WTC11 (cell line): ENCODE measurements at regions not wholly inside any gene's neighbourhood (a gene's known extent, or its start where the extent isn't known, plus 50 kb on each side); places are given as distances from the start of the nearest gene placed in this dataset.

ENCODE experiments used
- ATAC-seq: fragments of 200-7000 bp; cut with Tn5 transposase; 2 replicates; pipeline ENCODE4 v1.10.0; 2021; ENCODE audit warnings: mild to moderate bottlenecking, moderate library complexity
- CTCF ChIA-PET: fragments of 300-600 bp; sonication (Branson Sonifier 250); formaldehyde crosslinking; loops from one replicate; lab custom pipeline; 2021; ENCODE audit warnings: antibody characterized with exemption; lab: Charles Lee
- POLR2A ChIA-PET: fragments of 350-600 bp; sonication (Branson Sonifier 250); formaldehyde crosslinking; loops from one replicate; lab custom pipeline; 2021; ENCODE audit warnings: antibody characterized with exemption; lab: Charles Lee
- DNase-seq: peaks from one replicate; pipeline ENCODE4 v3.0.0; 2021; ENCODE audit warnings: low spot score
- H3K27ac Mint-ChIP-seq: 2 replicates; pipeline ENCODE4 v1.8.0; 2021; ENCODE audit warnings: mixed read lengths
- H3K27me3 Mint-ChIP-seq: 2 replicates; pipeline ENCODE4 v1.8.0; 2021; ENCODE audit warnings: low read depth, mild to moderate bottlenecking, moderate library complexity, mixed read lengths
- H3K36me3 Mint-ChIP-seq: 2 replicates; pipeline ENCODE4 v1.8.0; 2021; ENCODE audit warnings: mixed read lengths
- H3K4me1 Mint-ChIP-seq: 2 replicates; pipeline ENCODE4 v1.8.0; 2022; ENCODE audit warnings: mixed read lengths
- H3K4me3 Mint-ChIP-seq: 2 replicates; pipeline ENCODE4 v1.8.0; 2021; ENCODE audit warnings: mild to moderate bottlenecking, moderate library complexity, mixed read lengths
- H3K9me3 Mint-ChIP-seq: 2 replicates; pipeline ENCODE4 v1.8.0; 2021; ENCODE audit warnings: mixed read lengths
- CDX4 ChIP-seq: fragments of 250-450 bp; sonication (Bioruptor Pico); IDR thresholded peaks from 2 replicates; pipeline ENCODE4 v1.9.0; 2021; ENCODE audit warnings: moderate library complexity, mild to moderate bottlenecking, inconsistent platforms, borderline replicate concordance
- CREM ChIP-seq: sonication (generic); formaldehyde crosslinking; IDR thresholded peaks from 2 replicates; pipeline ENCODE4 v1.8.1; 2022; ENCODE audit warnings: mild to moderate bottlenecking, missing genetic modification reagents, moderate library complexity
- ELF4 ChIP-seq: sonication (generic); formaldehyde crosslinking; IDR thresholded peaks from 2 replicates; pipeline ENCODE4 v1.8.1; 2022; ENCODE audit warnings: low read depth, mild to moderate bottlenecking, moderate library complexity, missing genetic modification reagents
- GABPB1 ChIP-seq: sonication (generic); formaldehyde crosslinking; IDR thresholded peaks from 2 replicates; pipeline ENCODE4 v1.8.1; 2023; ENCODE audit warnings: mild to moderate bottlenecking, missing genetic modification reagents
- GRHL2 ChIP-seq: fragments of 250-450 bp; sonication (Bioruptor Pico); IDR thresholded peaks from 2 replicates; pipeline ENCODE4 v1.8.0; 2022; ENCODE audit warnings: mild to moderate bottlenecking, moderate library complexity; ENCODE audit not compliant: insufficient replicate concordance, severe bottlenecking
- GTF2I ChIP-seq: fragments of 250-450 bp; sonication (Bioruptor Pico); conservative IDR thresholded peaks from 2 replicates; pipeline ENCODE4 v1.4.0; 2021; ENCODE audit warnings: mild to moderate bottlenecking
- HMGXB4 ChIP-seq: sonication (generic); formaldehyde crosslinking; IDR thresholded peaks from 2 replicates; pipeline ENCODE4 v1.8.1; 2023; ENCODE audit warnings: mild to moderate bottlenecking, moderate library complexity, missing genetic modification reagents
- MYBL2 ChIP-seq: sonication (generic); formaldehyde crosslinking; IDR thresholded peaks from 2 replicates; pipeline ENCODE4 v1.8.1; 2023; ENCODE audit warnings: mild to moderate bottlenecking, moderate library complexity, missing genetic modification reagents
- NFYB ChIP-seq: sonication (generic); formaldehyde crosslinking; conservative IDR thresholded peaks from 2 replicates; pipeline ENCODE4 v1.8.0; 2022; ENCODE audit warnings: low read depth, missing genetic modification reagents
- NR3C1 ChIP-seq: sonication (generic); formaldehyde crosslinking; conservative IDR thresholded peaks from 2 replicates; pipeline ENCODE4 v1.8.1; 2023; ENCODE audit warnings: low read depth, mild to moderate bottlenecking, missing genetic modification reagents
- TEAD1 ChIP-seq: sonication (generic); formaldehyde crosslinking; IDR thresholded peaks from 2 replicates; pipeline ENCODE4 v1.8.0; 2022; ENCODE audit warnings: mild to moderate bottlenecking, missing genetic modification reagents
- TEAD4 ChIP-seq: sonication (generic); formaldehyde crosslinking; IDR thresholded peaks from 2 replicates; pipeline ENCODE4 v1.8.0; 2022; ENCODE audit warnings: mild to moderate bottlenecking, missing genetic modification reagents
- TP53 ChIP-seq: sonication (generic); formaldehyde crosslinking; IDR thresholded peaks from 2 replicates; pipeline ENCODE4 v1.8.1; 2023; ENCODE audit warnings: mild to moderate bottlenecking, missing genetic modification reagents
- ZBTB21 ChIP-seq: sonication (generic); formaldehyde crosslinking; IDR thresholded peaks from 2 replicates; pipeline ENCODE4 v1.8.1; 2023; ENCODE audit warnings: mild to moderate bottlenecking, missing genetic modification reagents, borderline replicate concordance
- ZNF138 ChIP-seq: sonication (generic); formaldehyde crosslinking; conservative IDR thresholded peaks from 2 replicates; pipeline ENCODE4 v1.8.1; 2022; ENCODE audit warnings: mild to moderate bottlenecking, moderate library complexity, missing genetic modification reagents
- ZNF671 ChIP-seq: fragments of 250-450 bp; sonication (Bioruptor Pico); IDR thresholded peaks from 2 replicates; pipeline ENCODE4 v1.8.0; 2021; ENCODE audit warnings: mild to moderate bottlenecking
- TF ChIP-seq, protein P1 (sequence below): sonication (generic); formaldehyde crosslinking; IDR thresholded peaks from 2 replicates; pipeline ENCODE4 v1.8.1; 2022; ENCODE audit warnings: low read depth, mild to moderate bottlenecking, moderate library complexity, missing genetic modification reagents, borderline replicate concordance
- TF ChIP-seq, protein P2 (sequence below): sonication (generic); formaldehyde crosslinking; IDR thresholded peaks from 2 replicates; pipeline ENCODE4 v1.8.1; 2022; ENCODE audit warnings: mild to moderate bottlenecking, moderate library complexity, missing genetic modification reagents
- TF ChIP-seq, protein P3 (sequence below): sonication (generic); formaldehyde crosslinking; IDR thresholded peaks from 2 replicates; pipeline ENCODE4 v1.8.1; 2022; ENCODE audit warnings: low read depth, missing genetic modification reagents, borderline replicate concordance
- TF ChIP-seq, protein P4 (sequence below): sonication (generic); formaldehyde crosslinking; conservative IDR thresholded peaks from 2 replicates; pipeline ENCODE4 v1.8.1; 2023; ENCODE audit warnings: mild to moderate bottlenecking, low read depth, missing genetic modification reagents, moderate library complexity

- no peak overlapping the region for H3K27ac Mint-ChIP-seq
- POLR2A ChIA-PET = no interaction called here
- H3K4me1 Mint-ChIP-seq = peaks cover 18% of the 10 kb centered on the region
- H3K27me3 Mint-ChIP-seq = peaks cover 37% of the 10 kb centered on the region
- no peak for TF ChIP-seq ZNF138
- TF ChIP-seq, protein P1, sequence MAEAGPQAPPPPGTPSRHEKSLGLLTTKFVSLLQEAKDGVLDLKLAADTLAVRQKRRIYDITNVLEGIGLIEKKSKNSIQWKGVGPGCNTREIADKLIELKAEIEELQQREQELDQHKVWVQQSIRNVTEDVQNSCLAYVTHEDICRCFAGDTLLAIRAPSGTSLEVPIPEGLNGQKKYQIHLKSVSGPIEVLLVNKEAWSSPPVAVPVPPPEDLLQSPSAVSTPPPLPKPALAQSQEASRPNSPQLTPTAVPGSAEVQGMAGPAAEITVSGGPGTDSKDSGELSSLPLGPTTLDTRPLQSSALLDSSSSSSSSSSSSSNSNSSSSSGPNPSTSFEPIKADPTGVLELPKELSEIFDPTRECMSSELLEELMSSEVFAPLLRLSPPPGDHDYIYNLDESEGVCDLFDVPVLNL (CRISPR knock-in tag) = no peak
- TF ChIP-seq, all 79 proteins: peak for 0
- H3K36me3 Mint-ChIP-seq = no peaks in the 10 kb centered on the region
- no peaks in the 10 kb centered on the region for H3K9me3 Mint-ChIP-seq
- DNase-seq (no peak), ATAC-seq (no peak)
- CTCF ChIA-PET = interaction anchor here (0.9 to 2.4 kb wide), 2 partner anchors 281 to 633 kb away, joined by 3 to 10 read pairs; no protein-coding TSS in a partner anchor
- no peak overlapping the region for H3K4me3 Mint-ChIP-seq
These were observed 301.8 kb upstream of the NFE2L3 start for GRCh38 chr7:25850216-25850615.

- no peak overlapping the region for H3K27ac Mint-ChIP-seq
- no peak overlapping the region for H3K4me3 Mint-ChIP-seq
- ATAC-seq (no peak), DNase-seq (no peak)
- TF ChIP-seq GABPB1 (CRISPR knock-in tag) (no peak), TEAD4 (CRISPR knock-in tag) (no peak), ZNF671 (CRISPR knock-in tag) (no peak), TP53 (CRISPR knock-in tag) (no peak), NR3C1 (no peak), TEAD1 (CRISPR knock-in tag) (no peak), GRHL2 (CRISPR knock-in tag) (no peak)
- TF ChIP-seq, protein P2, sequence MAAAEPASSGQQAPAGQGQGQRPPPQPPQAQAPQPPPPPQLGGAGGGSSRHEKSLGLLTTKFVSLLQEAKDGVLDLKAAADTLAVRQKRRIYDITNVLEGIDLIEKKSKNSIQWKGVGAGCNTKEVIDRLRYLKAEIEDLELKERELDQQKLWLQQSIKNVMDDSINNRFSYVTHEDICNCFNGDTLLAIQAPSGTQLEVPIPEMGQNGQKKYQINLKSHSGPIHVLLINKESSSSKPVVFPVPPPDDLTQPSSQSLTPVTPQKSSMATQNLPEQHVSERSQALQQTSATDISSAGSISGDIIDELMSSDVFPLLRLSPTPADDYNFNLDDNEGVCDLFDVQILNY = no peak
- TF ChIP-seq, protein P3, sequence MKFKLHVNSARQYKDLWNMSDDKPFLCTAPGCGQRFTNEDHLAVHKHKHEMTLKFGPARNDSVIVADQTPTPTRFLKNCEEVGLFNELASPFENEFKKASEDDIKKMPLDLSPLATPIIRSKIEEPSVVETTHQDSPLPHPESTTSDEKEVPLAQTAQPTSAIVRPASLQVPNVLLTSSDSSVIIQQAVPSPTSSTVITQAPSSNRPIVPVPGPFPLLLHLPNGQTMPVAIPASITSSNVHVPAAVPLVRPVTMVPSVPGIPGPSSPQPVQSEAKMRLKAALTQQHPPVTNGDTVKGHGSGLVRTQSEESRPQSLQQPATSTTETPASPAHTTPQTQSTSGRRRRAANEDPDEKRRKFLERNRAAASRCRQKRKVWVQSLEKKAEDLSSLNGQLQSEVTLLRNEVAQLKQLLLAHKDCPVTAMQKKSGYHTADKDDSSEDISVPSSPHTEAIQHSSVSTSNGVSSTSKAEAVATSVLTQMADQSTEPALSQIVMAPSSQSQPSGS = no peak
- H3K4me1 Mint-ChIP-seq = peaks cover 18% of the 10 kb centered on the region
- no peaks in the 10 kb centered on the region for H3K36me3 Mint-ChIP-seq
- ChIA-PET POLR2A (no interaction called here), CTCF (interaction anchor here (0.5 to 2.7 kb wide), 28 partner anchors 8 to 592 kb away, joined by 3 to 74 read pairs (median 6); no protein-coding TSS in a partner anchor)
- peaks cover 37% of the 10 kb centered on the region for H3K27me3 Mint-ChIP-seq
- no peaks in the 10 kb centered on the region for H3K9me3 Mint-ChIP-seq
These were observed 301.3 kb upstream of the NFE2L3 start for GRCh38 chr7:25850735-25851134.

- peak; percentile 62 for ATAC-seq
- ChIA-PET CTCF (interaction anchor here (0.5 to 2.7 kb wide), 45 partner anchors 8 to 671 kb away, joined by 3 to 74 read pairs (median 4); no protein-coding TSS in a partner anchor), POLR2A (no interaction called here)
- H3K4me1 Mint-ChIP-seq = peaks cover 18% of the 10 kb centered on the region
- no peak overlapping the region for H3K27ac Mint-ChIP-seq
- H3K4me3 Mint-ChIP-seq = peak overlapping the region; percentile 74
- peak; percentile 88 for DNase-seq
- peaks cover 37% of the 10 kb centered on the region for H3K27me3 Mint-ChIP-seq
- H3K36me3 Mint-ChIP-seq = no peaks in the 10 kb centered on the region
- no peaks in the 10 kb centered on the region for H3K9me3 Mint-ChIP-seq
- TF ChIP-seq NFYB (CRISPR knock-in tag) (no peak), GTF2I (CRISPR knock-in tag) (no peak), CDX4 (CRISPR knock-in tag) (no peak), HMGXB4 (CRISPR knock-in tag) (peak; percentile 44; the same call in 1 of the 2 replicates), ELF4 (CRISPR knock-in tag) (no peak), CREM (CRISPR knock-in tag) (no peak), ZBTB21 (CRISPR knock-in tag) (no peak), MYBL2 (CRISPR knock-in tag) (no peak)
- TF ChIP-seq, protein P1 (CRISPR knock-in tag) = no peak
- TF ChIP-seq, protein P4, sequence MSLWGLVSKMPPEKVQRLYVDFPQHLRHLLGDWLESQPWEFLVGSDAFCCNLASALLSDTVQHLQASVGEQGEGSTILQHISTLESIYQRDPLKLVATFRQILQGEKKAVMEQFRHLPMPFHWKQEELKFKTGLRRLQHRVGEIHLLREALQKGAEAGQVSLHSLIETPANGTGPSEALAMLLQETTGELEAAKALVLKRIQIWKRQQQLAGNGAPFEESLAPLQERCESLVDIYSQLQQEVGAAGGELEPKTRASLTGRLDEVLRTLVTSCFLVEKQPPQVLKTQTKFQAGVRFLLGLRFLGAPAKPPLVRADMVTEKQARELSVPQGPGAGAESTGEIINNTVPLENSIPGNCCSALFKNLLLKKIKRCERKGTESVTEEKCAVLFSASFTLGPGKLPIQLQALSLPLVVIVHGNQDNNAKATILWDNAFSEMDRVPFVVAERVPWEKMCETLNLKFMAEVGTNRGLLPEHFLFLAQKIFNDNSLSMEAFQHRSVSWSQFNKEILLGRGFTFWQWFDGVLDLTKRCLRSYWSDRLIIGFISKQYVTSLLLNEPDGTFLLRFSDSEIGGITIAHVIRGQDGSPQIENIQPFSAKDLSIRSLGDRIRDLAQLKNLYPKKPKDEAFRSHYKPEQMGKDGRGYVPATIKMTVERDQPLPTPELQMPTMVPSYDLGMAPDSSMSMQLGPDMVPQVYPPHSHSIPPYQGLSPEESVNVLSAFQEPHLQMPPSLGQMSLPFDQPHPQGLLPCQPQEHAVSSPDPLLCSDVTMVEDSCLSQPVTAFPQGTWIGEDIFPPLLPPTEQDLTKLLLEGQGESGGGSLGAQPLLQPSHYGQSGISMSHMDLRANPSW (CRISPR knock-in tag) = no peak
These were observed 300.4 kb upstream of the NFE2L3 start for GRCh38 chr7:25851332-25852210.
